Neural progenitor cell (in vitro differentiated cells): ENCODE measurements at regions not wholly inside any gene's neighbourhood (a gene's known extent, or its start where the extent isn't known, plus 50 kb on each side); places are given as distances from the start of the nearest gene placed in this dataset.
"Not testable (repeated sequence)": the region's sequence is repeated elsewhere in the genome, so short reads cannot be mapped to it uniquely, and the experiment has no call there.

Experiments
- DNase-seq: peaks from one replicate; pipeline ENCODE4 v3.0.0-alpha.2; 2016; ENCODE audit warnings: low spot score
- H2AFZ ChIP-seq: fragments of 200-600 bp; sonication (generic); replicated peaks from 2 replicates; pipeline ENCODE4 v1.6.1; 2016; ENCODE audit warnings: antibody characterized with exemption
- H3F3A ChIP-seq: fragments of 200-600 bp; sonication (generic); 2 replicates; pipeline ENCODE4 v1.6.1; 2016; ENCODE audit warnings: antibody characterized with exemption, low read depth
- H3K27ac ChIP-seq: fragments of 200-600 bp; sonication (generic); 2 replicates; pipeline ENCODE4 v1.5.1; 2016; ENCODE audit warnings: mild to moderate bottlenecking
- H3K27me3 ChIP-seq: fragments of 200-600 bp; sonication (generic); 2 replicates; pipeline ENCODE4 v1.6.1; 2016; ENCODE audit warnings: mild to moderate bottlenecking, moderate library complexity
- H3K36me3 ChIP-seq: fragments of 200-600 bp; sonication (generic); 2 replicates; pipeline ENCODE4 v1.5.1; 2016
- H3K4me1 ChIP-seq: fragments of 200-600 bp; sonication (generic); 2 replicates; pipeline ENCODE4 v1.6.1; 2016; ENCODE audit warnings: mixed run types
- H3K4me2 ChIP-seq: fragments of 200-600 bp; sonication (generic); 2 replicates; pipeline ENCODE4 v1.6.1; 2016
- H3K4me3 ChIP-seq: fragments of 200-600 bp; sonication (generic); 2 replicates; pipeline ENCODE4 v1.5.1; 2016
- H3K79me2 ChIP-seq: fragments of 200-600 bp; sonication (generic); 2 replicates; pipeline ENCODE4 v1.6.1; 2016; ENCODE audit warnings: low read depth
- H3K9ac ChIP-seq: fragments of 200-600 bp; sonication (generic); 2 replicates; pipeline ENCODE4 v1.6.1; 2016
- H3K9me3 ChIP-seq: fragments of 200-600 bp; sonication (generic); 2 replicates; pipeline ENCODE4 v1.5.1; 2016; ENCODE audit warnings: low read depth
- H4K20me1 ChIP-seq: fragments of 200-600 bp; sonication (generic); 2 replicates; pipeline ENCODE4 v1.6.1; 2016; ENCODE audit warnings: low read depth
- H3K27ac Mint-ChIP-seq: 3 replicates; pipeline ENCODE4 v1.8.0; 2021; ENCODE audit warnings: mixed read lengths
- H3K27me3 Mint-ChIP-seq: 2 replicates; pipeline ENCODE4 v1.8.0; 2022; ENCODE audit warnings: low read depth, mild to moderate bottlenecking, inconsistent platforms, moderate library complexity, mixed read lengths; ENCODE audit not compliant: insufficient read depth
- H3K36me3 Mint-ChIP-seq: 3 replicates; pipeline ENCODE4 v1.8.0; 2021; ENCODE audit warnings: mixed read lengths
- H3K4me1 Mint-ChIP-seq: 3 replicates; pipeline ENCODE4 v1.8.0; 2021; ENCODE audit warnings: mixed read lengths
- H3K4me3 Mint-ChIP-seq: 3 replicates; pipeline ENCODE4 v1.8.0; 2021; ENCODE audit warnings: mild to moderate bottlenecking, moderate library complexity, mixed read lengths
- H3K9me3 Mint-ChIP-seq: 3 replicates; pipeline ENCODE4 v1.8.0; 2020; ENCODE audit warnings: mixed read lengths
- EZH2 ChIP-seq: fragments of 200-600 bp; sonication (generic); IDR thresholded peaks from 2 replicates; pipeline ENCODE4 v1.6.1; 2017; ENCODE audit warnings: antibody characterized with exemption, mild to moderate bottlenecking, moderate library complexity
- EZH2phosphoT487 ChIP-seq: fragments of 200-600 bp; sonication (generic); IDR thresholded peaks from 2 replicates; pipeline ENCODE4 v1.6.1; 2017; ENCODE audit warnings: antibody characterized with exemption
- TF ChIP-seq, protein P1 (sequence below): fragments of 200-600 bp; sonication (generic); IDR thresholded peaks from 2 replicates; pipeline ENCODE4 v1.5.1; 2017; ENCODE audit warnings: antibody characterized with exemption, mild to moderate bottlenecking

DNA sequence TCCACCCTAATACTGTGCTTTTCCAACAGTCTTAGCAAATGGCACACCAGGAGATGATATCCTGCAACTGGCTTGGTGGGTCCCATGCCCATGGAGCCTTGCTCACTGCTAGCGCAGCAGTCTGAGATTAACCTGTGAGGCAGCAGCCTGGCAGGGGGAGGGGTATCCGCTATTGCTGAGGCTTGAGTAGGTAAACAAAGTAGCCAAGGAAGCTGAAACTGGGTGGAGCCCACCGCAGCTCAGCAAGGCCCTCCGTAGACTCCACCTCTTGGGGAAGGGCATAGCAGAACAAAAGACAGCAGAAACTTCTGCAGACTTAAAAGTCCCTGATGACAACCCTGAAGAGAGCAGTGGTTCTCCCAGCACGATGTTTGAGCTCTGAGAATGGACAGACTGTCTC is 399.0 kb downstream of the CCSER2 start:
- Histone ChIP-seq H3K4me2 (no peak overlapping the region), H3F3A (no peaks in the 10 kb centered on the region), H3K27ac (no peak overlapping the region), H3K4me3 (no peak overlapping the region), H3K9ac (no peak overlapping the region), H3K27me3 (no peaks in the 10 kb centered on the region), H3K79me2 (no peaks in the 10 kb centered on the region), H3K9me3 (no peaks in the 10 kb centered on the region), H4K20me1 (no peaks in the 10 kb centered on the region), H2AFZ (peak overlapping the region; percentile 72), H3K36me3 (no peaks in the 10 kb centered on the region), H3K4me1 (peaks cover under 1% of the 10 kb centered on the region)
- no peak for DNase-seq
- TF ChIP-seq, protein P1, sequence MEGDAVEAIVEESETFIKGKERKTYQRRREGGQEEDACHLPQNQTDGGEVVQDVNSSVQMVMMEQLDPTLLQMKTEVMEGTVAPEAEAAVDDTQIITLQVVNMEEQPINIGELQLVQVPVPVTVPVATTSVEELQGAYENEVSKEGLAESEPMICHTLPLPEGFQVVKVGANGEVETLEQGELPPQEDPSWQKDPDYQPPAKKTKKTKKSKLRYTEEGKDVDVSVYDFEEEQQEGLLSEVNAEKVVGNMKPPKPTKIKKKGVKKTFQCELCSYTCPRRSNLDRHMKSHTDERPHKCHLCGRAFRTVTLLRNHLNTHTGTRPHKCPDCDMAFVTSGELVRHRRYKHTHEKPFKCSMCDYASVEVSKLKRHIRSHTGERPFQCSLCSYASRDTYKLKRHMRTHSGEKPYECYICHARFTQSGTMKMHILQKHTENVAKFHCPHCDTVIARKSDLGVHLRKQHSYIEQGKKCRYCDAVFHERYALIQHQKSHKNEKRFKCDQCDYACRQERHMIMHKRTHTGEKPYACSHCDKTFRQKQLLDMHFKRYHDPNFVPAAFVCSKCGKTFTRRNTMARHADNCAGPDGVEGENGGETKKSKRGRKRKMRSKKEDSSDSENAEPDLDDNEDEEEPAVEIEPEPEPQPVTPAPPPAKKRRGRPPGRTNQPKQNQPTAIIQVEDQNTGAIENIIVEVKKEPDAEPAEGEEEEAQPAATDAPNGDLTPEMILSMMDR, result no peak
- no peak for TF ChIP-seq EZH2phosphoT487
- TF ChIP-seq EZH2, result no peak
- Mint-ChIP-seq H3K27ac (no peak overlapping the region), H3K36me3 (no peaks in the 10 kb centered on the region), H3K27me3 (no peaks in the 10 kb centered on the region), H3K9me3 (peaks cover 16% of the 10 kb centered on the region), H3K4me1 (no peaks in the 10 kb centered on the region), H3K4me3 (no peak overlapping the region)

DNA sequence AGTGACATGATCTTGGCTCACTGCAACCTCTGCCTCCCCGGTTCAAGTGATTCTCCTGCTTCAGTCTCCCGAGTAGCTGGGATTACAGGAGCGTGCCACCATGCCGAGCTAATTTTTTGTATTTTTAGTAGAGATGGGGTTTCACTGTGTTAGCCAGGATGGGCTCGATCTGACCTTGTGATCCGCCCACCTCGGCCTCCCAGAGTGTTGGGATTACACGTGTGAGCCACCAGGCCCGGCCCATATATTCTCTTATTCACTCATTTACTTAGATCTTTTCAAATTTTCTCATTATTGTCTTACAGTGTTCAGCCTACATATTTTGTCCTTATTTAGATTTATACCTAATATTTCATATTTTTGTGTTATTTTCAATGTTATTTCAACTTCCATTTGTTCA is 410.7 kb downstream of the CCSER2 start:
- H3K4me1 Mint-ChIP-seq, H3K4me3 ChIP-seq, H3K4me2 ChIP-seq, H3K27ac ChIP-seq, H3K36me3 Mint-ChIP-seq, H3K9me3 ChIP-seq, H3K4me3 Mint-ChIP-seq, H4K20me1 ChIP-seq, H3K27ac Mint-ChIP-seq, H3K36me3 ChIP-seq, H3K9ac ChIP-seq, H3F3A ChIP-seq, H3K4me1 ChIP-seq, H3K79me2 ChIP-seq, H2AFZ ChIP-seq, H3K9me3 Mint-ChIP-seq, H3K27me3 ChIP-seq, DNase-seq, H3K27me3 Mint-ChIP-seq: not testable (repeated sequence)

DNA sequence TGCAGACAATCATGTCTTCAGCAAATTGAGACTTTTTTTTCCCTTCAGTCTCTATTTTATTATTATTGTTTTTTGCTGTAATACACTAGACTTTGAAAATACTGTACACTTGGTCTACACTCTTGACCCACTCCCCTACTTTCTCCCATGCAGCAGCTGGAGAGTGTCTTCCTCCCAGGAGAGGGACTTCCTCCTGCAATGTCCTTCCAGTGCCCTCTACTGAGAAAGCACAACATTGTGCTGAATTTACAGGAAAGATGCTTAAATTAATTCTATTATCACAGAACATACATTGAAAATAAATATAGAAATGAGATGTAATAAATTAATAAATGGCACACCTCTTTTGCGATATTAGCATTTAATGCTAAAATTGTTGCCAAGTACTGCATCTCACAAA is 411.3 kb downstream of the CCSER2 start:
- no peak overlapping the region for H2AFZ ChIP-seq
- no peak for DNase-seq
- TF ChIP-seq, protein P1, result peak; percentile 38
- no peak for TF ChIP-seq EZH2
- H3K4me1 ChIP-seq, result no peaks in the 10 kb centered on the region
- H3K9me3 Mint-ChIP-seq, result no peaks in the 10 kb centered on the region
- H3K36me3 Mint-ChIP-seq, result no peaks in the 10 kb centered on the region
- no peaks in the 10 kb centered on the region for H3F3A ChIP-seq
- no peaks in the 10 kb centered on the region for H3K9me3 ChIP-seq
- H3K27me3 ChIP-seq, result no peaks in the 10 kb centered on the region
- H3K9ac ChIP-seq, result no peak overlapping the region
- no peak overlapping the region for H3K4me2 ChIP-seq
- H3K27me3 Mint-ChIP-seq, result no peaks in the 10 kb centered on the region
- H3K79me2 ChIP-seq, result no peaks in the 10 kb centered on the region
- H3K4me3 ChIP-seq, result no peak overlapping the region
- no peak overlapping the region for H3K4me3 Mint-ChIP-seq
- H3K27ac ChIP-seq, result no peak overlapping the region
- H4K20me1 ChIP-seq, result no peaks in the 10 kb centered on the region
- H3K4me1 Mint-ChIP-seq, result no peaks in the 10 kb centered on the region
- H3K27ac Mint-ChIP-seq, result no peak overlapping the region
- no peaks in the 10 kb centered on the region for H3K36me3 ChIP-seq

DNA sequence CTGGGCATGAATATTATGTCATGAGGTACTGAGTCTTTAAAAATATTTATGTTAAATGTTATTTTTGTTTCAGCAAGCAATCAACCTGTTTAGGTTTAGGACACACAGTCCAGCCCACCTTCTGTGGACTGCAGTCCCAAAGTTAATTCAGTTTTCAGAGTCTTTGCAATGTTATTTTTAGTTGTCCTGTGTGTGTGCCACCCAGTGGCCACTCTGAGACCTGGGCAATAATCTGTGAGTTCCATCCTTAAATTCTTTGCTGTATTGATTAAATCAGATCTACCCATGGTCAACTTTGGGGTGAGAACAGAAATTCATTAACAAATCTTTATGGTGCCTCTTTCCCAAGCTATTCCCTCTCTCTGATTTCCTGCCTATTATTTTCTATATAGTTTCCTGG is 415.1 kb downstream of the CCSER2 start:
- H3K27ac ChIP-seq, result no peak overlapping the region
- no peak overlapping the region for H3K4me3 ChIP-seq
- H3F3A ChIP-seq, result no peaks in the 10 kb centered on the region
- no peak for DNase-seq
- no peaks in the 10 kb centered on the region for H3K27me3 ChIP-seq
- H3K9ac ChIP-seq, result no peak overlapping the region
- Mint-ChIP-seq H3K27ac (no peak overlapping the region), H3K4me1 (no peaks in the 10 kb centered on the region), H3K9me3 (no peaks in the 10 kb centered on the region), H3K27me3 (no peaks in the 10 kb centered on the region), H3K4me3 (no peak overlapping the region), H3K36me3 (no peaks in the 10 kb centered on the region)
- H3K79me2 ChIP-seq, result no peaks in the 10 kb centered on the region
- H4K20me1 ChIP-seq, result no peaks in the 10 kb centered on the region
- H2AFZ ChIP-seq, result peak overlapping the region; percentile 51
- H3K4me2 ChIP-seq, result no peak overlapping the region
- H3K36me3 ChIP-seq, result no peaks in the 10 kb centered on the region
- TF ChIP-seq, protein P1, result peak; percentile 69
- TF ChIP-seq EZH2, result no peak
- no peaks in the 10 kb centered on the region for H3K9me3 ChIP-seq
- no peaks in the 10 kb centered on the region for H3K4me1 ChIP-seq
